ENCODE measurements at regions not wholly inside any gene's neighbourhood (a gene's known extent, or its start where the extent isn't known, plus 50 kb on each side); places are given as distances from the start of the nearest gene placed in this dataset.

GRCh38 chr12:28104316-28104715 lies 85.9 kb upstream of the CCDC91 start:
- CTCF ChIA-PET: no interaction called here
- BruUV-seq (replicated peaks): no TSS peak
- DNase-seq: no peak

More at GRCh38 chr12:28104316-28104715, 85.9 kb upstream of the CCDC91 start:
- no peak overlapping the region for H4K5ac ChIP-seq (ENCODE audit: low read depth, low read length)
- H3K4me1 ChIP-seq (ENCODE audit: control insufficient read depth, insufficient read depth, low read length): no peaks in the 10 kb centered on the region
- H2BK5ac ChIP-seq (ENCODE audit: low read depth, low read length, poor library complexity, severe bottlenecking): no peak overlapping the region
- H2BK15ac ChIP-seq (ENCODE audit: low read depth, low read length): no peak overlapping the region
- no peak overlapping the region for H3K23ac ChIP-seq (ENCODE audit: low read depth, low read length)
- POLR2A ChIA-PET (ENCODE audit: unreplicated experiment): no interaction called here
- H3K9me1 ChIP-seq (ENCODE audit: insufficient read depth, low read length): no peaks in the 10 kb centered on the region
- H3K27me3 ChIP-seq (ENCODE audit: control insufficient read depth, insufficient read depth, low read length): no peaks in the 10 kb centered on the region
- H3K9me3 ChIP-seq (ENCODE audit: control insufficient read depth, insufficient read depth, low read length): no peaks in the 10 kb centered on the region
- H3K4me3 ChIP-seq (ENCODE audit: insufficient read depth, low read depth, low read length): no peak overlapping the region
- H3K56ac ChIP-seq (ENCODE audit: extremely low read depth, insufficient read depth, low read length): no peak overlapping the region
- intact Hi-C loops (cut with micrococcal nuclease) (no loop called here), in situ Hi-C loops (cut with MboI; ENCODE audit: low sequenced_read_pairs) (no loop called here), dilution Hi-C loops (cut with HindIII; ENCODE audit: low sequenced_read_pairs, unreplicated experiment) (no loop called here)
- no peak overlapping the region for H4K91ac ChIP-seq (ENCODE audit: insufficient read depth, low read depth, low read length)
- no peak overlapping the region for H3K4ac ChIP-seq (ENCODE audit: low read depth, low read length)
- H3K36me3 ChIP-seq (ENCODE audit: control insufficient read depth, insufficient read depth, low read length): no peaks in the 10 kb centered on the region
- no peak overlapping the region for H2AFZ ChIP-seq (replicated peaks; ENCODE audit: low read length, poor library complexity)
- H3K27ac ChIP-seq (ENCODE audit: insufficient read depth, low read length): no peak overlapping the region
- H2BK120ac ChIP-seq (ENCODE audit: low read depth, low read length): no peak overlapping the region
- no peak overlapping the region for H2AK9ac ChIP-seq (replicated peaks; ENCODE audit: low read depth, low read length, poor library complexity)
- H2BK20ac ChIP-seq (ENCODE audit: low read depth, low read length): no peak overlapping the region
- H3K14ac ChIP-seq (replicated peaks; ENCODE audit: low read depth, low read length): no peak overlapping the region
- H4K8ac ChIP-seq (ENCODE audit: low read depth in 2 of 2, low read length in 2 of 2): no peak overlapping the region
- H3K9ac ChIP-seq (ENCODE audit: low read depth, low read length): no peak overlapping the region
- WGBS, 2 experiments (ENCODE audit: extremely low coverage in 2 of 2, insufficient read length in 1 of 2): no CpG with 5 or more reads among the region's 2 CpGs
- 0 out of 2 replicates have a peak overlapping the region, but pooled peaks have one; percentile 48 for H2AK5ac ChIP-seq (ENCODE audit: low read depth, low read length)
- no peaks in the 10 kb centered on the region for H4K20me1 ChIP-seq (ENCODE audit: insufficient read depth, low read length)
- H3K4me2 ChIP-seq (ENCODE audit: low read depth, low read length): no peak overlapping the region
- TF ChIP-seq FOS (IDR thresholded peaks at IDR 0.05; ENCODE audit: low read depth, low read length) (no peak), RCOR1 (IDR thresholded peaks at IDR 0.05; ENCODE audit: insufficient replicate concordance, low read length) (no peak)
- no peak overlapping the region for H3K18ac ChIP-seq (ENCODE audit: low read depth, low read length)
- H3K79me1 ChIP-seq (ENCODE audit: low read depth in 1 of 2, low read length in 2 of 2): no peaks in the 10 kb centered on the region
- ATAC-seq (ENCODE audit: low read depth): no peak

All from IMR-90 (cell line).